CD8-positive, alpha-beta memory T cell (primary cell): ENCODE measurements at regions not wholly inside any gene's neighbourhood (a gene's known extent, or its start where the extent isn't known, plus 50 kb on each side); places are given as distances from the start of the nearest gene placed in this dataset.

ENCODE experiments used
- CTCF ChIA-PET: fragments of 350-600 bp; sonication (Branson Sonifier 250); formaldehyde crosslinking; loops from one replicate; lab custom pipeline; 2021; ENCODE audit warnings: antibody characterized with exemption; lab: Charles Lee
- POLR2A ChIA-PET: fragments of 350-600 bp; sonication (Branson Sonifier 250); formaldehyde crosslinking; loops from one replicate; lab custom pipeline; 2021; ENCODE audit warnings: antibody characterized with exemption; lab: Charles Lee
- DNase-seq, 5 donors: peaks; one replicate each; pipeline versions ENCODE4 v3.0.0 to v3.0.0-alpha.2; 2020 to 2022; ENCODE audit warnings: mixed read lengths in 1 of 5
- H3K27ac ChIP-seq: one replicate; pipeline ENCODE4 v1.7.0; 2013; ENCODE audit warnings: low read depth, mild to moderate bottlenecking, low read length, moderate library complexity
- H3K27me3 ChIP-seq: 2 replicates; pipeline ENCODE4 v1.7.0; 2013; ENCODE audit warnings: low read length, mild to moderate bottlenecking; ENCODE audit not compliant: insufficient read depth, poor library complexity, severe bottlenecking
- H3K36me3 ChIP-seq: 2 replicates; pipeline ENCODE4 v1.7.0; 2013; ENCODE audit warnings: mild to moderate bottlenecking, low read length, moderate library complexity; ENCODE audit not compliant: insufficient read depth
- H3K4me1 ChIP-seq: 2 replicates; pipeline ENCODE4 v1.7.0; 2013; ENCODE audit warnings: mild to moderate bottlenecking, low read length, moderate library complexity; ENCODE audit not compliant: insufficient read depth
- H3K4me3 ChIP-seq: 2 replicates; pipeline ENCODE4 v1.7.0; 2013; ENCODE audit warnings: mild to moderate bottlenecking, low read length
- H3K9me3 ChIP-seq: 2 replicates; pipeline ENCODE4 v1.7.0; 2013; ENCODE audit warnings: mild to moderate bottlenecking, low read length
- H3K27ac Mint-ChIP-seq, 8 donors: one replicate each; pipeline ENCODE4 v1.8.0; 2020 to 2021; ENCODE audit warnings: mixed read lengths in 8 of 8, mild to moderate bottlenecking in 6 of 8, inconsistent platforms in 3 of 8, moderate library complexity in 3 of 8
- H3K27me3 Mint-ChIP-seq, 2 donors: one replicate each; pipeline ENCODE4 v1.8.0; 2020 to 2021; ENCODE audit warnings: mixed read lengths in 2 of 2, mild to moderate bottlenecking in 1 of 2, moderate library complexity in 1 of 2
- H3K36me3 Mint-ChIP-seq, 3 donors: one replicate each; pipeline ENCODE4 v1.8.0; 2020 to 2021; ENCODE audit warnings: mixed read lengths in 3 of 3, inconsistent platforms in 1 of 3, mild to moderate bottlenecking in 1 of 3
- H3K4me1 Mint-ChIP-seq, 3 donors: one replicate each; pipeline ENCODE4 v1.8.0; 2020 to 2021; ENCODE audit warnings: mixed read lengths in 3 of 3, inconsistent platforms in 1 of 3, mild to moderate bottlenecking in 1 of 3
- H3K4me3 Mint-ChIP-seq, 7 donors: one replicate each; pipeline ENCODE4 v1.8.0; 2020 to 2021; ENCODE audit warnings: mixed read lengths in 7 of 7, mild to moderate bottlenecking in 6 of 7, moderate library complexity in 4 of 7, inconsistent platforms in 2 of 7
- H3K9me3 Mint-ChIP-seq, 5 donors: one replicate each; pipeline ENCODE4 v1.8.0; 2020 to 2022; ENCODE audit warnings: mixed read lengths in 5 of 5, mild to moderate bottlenecking in 3 of 5, moderate library complexity in 2 of 5, inconsistent platforms in 1 of 5

DNA sequence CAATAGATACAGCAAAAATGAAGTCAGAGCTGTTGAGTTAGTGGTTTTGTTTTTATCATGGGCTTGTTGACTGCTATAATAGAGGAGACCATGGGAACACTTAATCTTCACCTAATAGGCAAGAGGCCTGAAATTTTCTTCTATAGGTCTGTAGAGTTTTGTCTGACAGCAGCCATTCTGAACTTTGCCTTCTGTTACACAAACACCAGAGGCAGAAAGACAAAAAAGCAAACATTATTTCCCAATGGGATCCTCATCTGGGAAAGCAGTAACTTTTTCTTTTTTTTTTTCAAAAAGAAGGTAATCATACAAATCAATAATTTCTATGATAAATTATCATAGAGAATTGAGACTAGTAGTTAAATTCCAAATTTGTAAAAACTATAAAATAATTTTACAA is 494.1 kb downstream of the TOX3 start:
- no peaks in the 10 kb centered on the region for H3K4me1 Mint-ChIP-seq
- no peaks in the 10 kb centered on the region for H3K9me3 ChIP-seq
- DNase-seq: no peak

DNA sequence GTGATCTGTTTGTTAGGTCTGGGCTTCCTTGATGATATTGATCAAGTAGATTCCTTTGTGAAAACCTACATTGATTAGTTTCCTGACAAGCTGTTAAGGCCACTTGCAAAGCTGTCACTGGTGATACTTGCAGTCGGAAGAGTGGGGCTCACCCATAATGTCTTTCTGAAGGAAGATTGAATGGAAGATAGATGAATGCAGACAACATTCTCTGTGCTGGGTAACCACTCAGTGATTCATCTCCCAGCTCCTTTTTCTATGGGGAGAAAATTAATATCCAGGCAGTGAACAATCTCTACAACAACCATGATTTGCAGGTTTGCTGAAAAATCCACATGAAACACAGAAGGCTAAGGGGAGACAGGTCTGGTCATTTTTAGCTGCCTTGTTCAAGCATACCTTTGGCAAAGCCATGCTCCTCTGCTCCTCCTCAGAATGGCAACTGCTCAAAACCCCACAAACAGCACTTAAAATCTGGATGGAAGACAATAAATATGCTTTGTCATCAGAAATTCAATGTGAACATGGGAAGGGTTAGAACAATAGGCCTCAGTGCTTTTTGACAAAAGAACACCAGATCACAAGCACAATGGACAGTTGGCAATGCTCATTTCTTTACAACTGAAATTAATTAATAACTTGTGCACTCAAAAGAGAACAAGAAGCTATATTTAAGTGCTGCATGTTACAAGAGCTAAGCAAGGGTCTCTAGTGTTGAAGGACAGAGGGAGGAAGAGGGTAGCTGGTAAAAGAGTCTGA is 495.4 kb downstream of the TOX3 start:
- POLR2A ChIA-PET: no interaction called here
- no peak overlapping the region for H3K4me3 Mint-ChIP-seq
- no peak for DNase-seq
- H3K9me3 ChIP-seq: peaks cover 5% of the 10 kb centered on the region
- H3K36me3 ChIP-seq: no peaks in the 10 kb centered on the region
- H3K27me3 ChIP-seq: no peaks in the 10 kb centered on the region
- H3K36me3 Mint-ChIP-seq: no peaks in the 10 kb centered on the region
- CTCF ChIA-PET: no interaction called here
- H3K4me1 ChIP-seq: no peaks in the 10 kb centered on the region
- H3K4me1 Mint-ChIP-seq: no peaks in the 10 kb centered on the region
- H3K27me3 Mint-ChIP-seq: peaks cover 0 to 2% of the 10 kb centered on the region in 2 donors
- no peak overlapping the region for H3K4me3 ChIP-seq
- H3K27ac Mint-ChIP-seq: no peak overlapping the region
- peaks cover 6 to 25% (median 11%) of the 10 kb centered on the region in 5 donors for H3K9me3 Mint-ChIP-seq
- no peak overlapping the region for H3K27ac ChIP-seq

More for the DNA sequence above, 494.1 kb downstream of the TOX3 start:
- Histone ChIP-seq H3K27ac (no peak overlapping the region), H3K27me3 (no peaks in the 10 kb centered on the region), H3K36me3 (no peaks in the 10 kb centered on the region), H3K4me3 (no peak overlapping the region), H3K4me1 (no peaks in the 10 kb centered on the region)
- H3K4me3 Mint-ChIP-seq: no peak overlapping the region
- peaks cover 3 to 18% (median 4%) of the 10 kb centered on the region in 5 donors for H3K9me3 Mint-ChIP-seq
- CTCF ChIA-PET: no interaction called here
- H3K27me3 Mint-ChIP-seq: peaks cover 0 to 1% of the 10 kb centered on the region in 2 donors
- H3K36me3 Mint-ChIP-seq: no peaks in the 10 kb centered on the region
- POLR2A ChIA-PET: no interaction called here
- H3K27ac Mint-ChIP-seq: no peak overlapping the region

DNA sequence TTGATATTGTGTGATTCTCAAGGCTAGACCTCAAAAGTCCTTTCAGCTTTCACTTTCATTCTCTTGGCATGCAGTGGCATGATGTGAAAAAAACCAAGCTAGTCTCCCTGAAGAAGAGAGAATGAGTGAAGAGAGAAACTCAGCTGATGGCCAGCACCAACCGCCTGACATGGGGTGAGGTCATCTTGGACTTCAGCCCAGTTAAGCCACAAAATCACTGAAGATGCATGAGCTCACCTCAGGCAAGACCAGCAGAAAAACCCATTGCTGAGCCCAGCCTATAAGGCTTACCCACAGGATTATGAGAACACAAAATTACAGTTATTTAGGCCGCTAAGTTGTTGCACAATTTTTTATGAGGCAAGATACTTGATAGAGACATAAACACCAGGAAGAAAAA is 496.5 kb downstream of the TOX3 start:
- Histone ChIP-seq H3K27ac (no peak overlapping the region), H3K36me3 (no peaks in the 10 kb centered on the region), H3K9me3 (peaks cover 8% of the 10 kb centered on the region), H3K27me3 (no peaks in the 10 kb centered on the region), H3K4me3 (no peak overlapping the region), H3K4me1 (no peaks in the 10 kb centered on the region)
- Mint-ChIP-seq H3K4me1 (no peaks in the 10 kb centered on the region), H3K9me3 (peaks cover 9 to 33% (median 14%) of the 10 kb centered on the region in 5 donors), H3K36me3 (no peaks in the 10 kb centered on the region), H3K4me3 (no peak overlapping the region), H3K27ac (no peak overlapping the region), H3K27me3 (peaks cover 0 to 5% of the 10 kb centered on the region in 2 donors)
- DNase-seq: no peak
- ChIA-PET CTCF (no interaction called here), POLR2A (no interaction called here)

DNA sequence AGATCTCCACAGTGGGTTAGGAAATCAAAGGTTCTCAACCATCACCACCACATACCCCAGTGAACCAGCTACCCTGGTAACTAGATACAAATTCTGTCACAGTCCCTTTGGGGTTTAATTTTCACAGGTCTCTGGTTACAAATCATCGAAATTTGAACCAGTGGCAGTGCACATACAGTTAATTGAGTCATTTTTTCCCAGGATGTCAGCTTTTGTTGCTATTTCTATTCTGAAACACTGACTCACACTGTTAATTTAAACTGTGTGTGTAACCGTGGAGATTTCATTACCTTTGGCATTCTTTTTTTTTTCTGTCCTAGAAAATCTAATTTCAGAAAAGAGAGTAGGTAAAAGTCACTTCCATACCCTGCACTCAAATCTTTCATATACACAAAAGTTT is 511.5 kb downstream of the TOX3 start:
- H3K4me3 ChIP-seq: no peak overlapping the region
- H3K4me3 Mint-ChIP-seq: no peak overlapping the region
- no peaks in the 10 kb centered on the region for H3K27me3 Mint-ChIP-seq
- no peak overlapping the region for H3K27ac Mint-ChIP-seq
- H3K4me1 ChIP-seq: no peaks in the 10 kb centered on the region
- no peaks in the 10 kb centered on the region for H3K9me3 ChIP-seq
- CTCF ChIA-PET: no interaction called here
- POLR2A ChIA-PET: no interaction called here
- H3K36me3 ChIP-seq: no peaks in the 10 kb centered on the region
- no peaks in the 10 kb centered on the region for H3K27me3 ChIP-seq
- no peaks in the 10 kb centered on the region for H3K4me1 Mint-ChIP-seq
- peaks cover 0 to 7% (median 5%) of the 10 kb centered on the region in 5 donors for H3K9me3 Mint-ChIP-seq
- no peak for DNase-seq
- no peaks in the 10 kb centered on the region for H3K36me3 Mint-ChIP-seq
- no peak overlapping the region for H3K27ac ChIP-seq

DNA sequence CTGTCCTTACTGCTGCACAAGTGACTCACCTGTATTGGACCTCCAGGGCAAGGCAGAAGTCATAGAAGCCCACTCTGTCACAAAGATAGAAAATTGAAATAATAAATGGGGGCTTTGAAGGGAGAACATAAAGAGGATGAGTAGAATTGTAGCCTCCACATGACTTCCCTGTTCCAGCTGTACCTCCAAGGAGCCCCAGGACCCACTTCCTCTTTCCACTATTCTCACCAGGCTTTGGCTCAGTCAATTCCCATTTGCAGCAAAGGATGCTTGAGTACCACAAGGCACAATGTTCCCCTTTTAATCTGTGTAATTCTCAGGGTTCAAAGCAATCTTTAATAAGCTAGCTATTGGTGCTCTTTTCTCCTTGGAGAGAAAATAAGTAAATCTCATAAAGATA is 512.1 kb downstream of the TOX3 start:
- Histone ChIP-seq H3K4me1 (no peaks in the 10 kb centered on the region), H3K27me3 (no peaks in the 10 kb centered on the region), H3K9me3 (no peaks in the 10 kb centered on the region), H3K27ac (no peak overlapping the region), H3K36me3 (no peaks in the 10 kb centered on the region), H3K4me3 (no peak overlapping the region)
- H3K4me3 Mint-ChIP-seq: no peak overlapping the region
- H3K27ac Mint-ChIP-seq: no peak overlapping the region
- peaks cover 4 to 6% (median 5%) of the 10 kb centered on the region in 5 donors for H3K9me3 Mint-ChIP-seq
- H3K4me1 Mint-ChIP-seq: no peaks in the 10 kb centered on the region
- POLR2A ChIA-PET: no interaction called here
- no peaks in the 10 kb centered on the region for H3K27me3 Mint-ChIP-seq
- H3K36me3 Mint-ChIP-seq: no peaks in the 10 kb centered on the region
- CTCF ChIA-PET: no interaction called here
- no peak for DNase-seq

DNA sequence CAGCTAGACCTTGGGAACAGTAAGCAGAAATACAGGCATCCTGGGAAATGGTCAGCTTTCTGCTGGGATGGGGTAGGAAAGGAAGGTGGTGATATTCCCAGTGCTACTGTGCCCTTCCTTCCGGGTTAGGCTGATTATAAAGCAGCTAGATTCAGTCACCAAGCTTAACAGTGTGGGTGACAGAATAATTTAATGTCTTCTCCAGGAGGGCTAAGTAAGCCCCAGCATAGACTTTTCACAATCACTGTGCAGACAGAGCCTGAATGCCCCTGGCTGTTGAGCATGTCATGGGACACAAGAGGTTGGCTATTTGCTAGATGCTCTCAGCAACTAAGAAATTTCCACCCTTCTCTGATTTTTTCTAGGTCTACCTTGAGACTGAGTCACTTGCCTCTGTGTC is 513.0 kb downstream of the TOX3 start:
- Histone ChIP-seq H3K36me3 (no peaks in the 10 kb centered on the region), H3K4me3 (no peak overlapping the region), H3K27me3 (no peaks in the 10 kb centered on the region), H3K4me1 (no peaks in the 10 kb centered on the region), H3K27ac (no peak overlapping the region), H3K9me3 (no peaks in the 10 kb centered on the region)
- Mint-ChIP-seq H3K9me3 (peaks cover 4 to 9% (median 6%) of the 10 kb centered on the region in 5 donors), H3K4me3 (no peak overlapping the region), H3K4me1 (no peaks in the 10 kb centered on the region), H3K27ac (no peak overlapping the region), H3K36me3 (no peaks in the 10 kb centered on the region), H3K27me3 (no peaks in the 10 kb centered on the region)
- no peak for DNase-seq
- ChIA-PET CTCF (no interaction called here), POLR2A (no interaction called here)

DNA sequence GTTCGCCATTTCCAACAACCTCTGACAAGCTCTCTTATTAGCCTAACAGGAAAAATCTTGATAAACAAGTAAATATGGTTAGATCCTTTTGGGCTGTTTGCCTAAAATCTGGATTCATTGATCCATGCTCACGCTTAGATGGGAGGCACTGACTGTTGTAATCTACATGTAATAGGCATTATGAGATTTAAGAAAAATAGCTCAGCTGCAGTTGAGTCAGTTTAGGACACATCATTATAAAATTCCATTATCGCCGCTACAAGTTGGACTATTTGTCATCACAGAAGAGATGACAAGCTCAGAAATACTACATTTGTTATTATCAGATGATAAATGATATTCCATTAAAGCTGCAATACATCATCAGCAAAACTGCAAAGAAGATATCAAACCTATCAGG is 524.0 kb downstream of the TOX3 start:
- Mint-ChIP-seq H3K4me3 (no peak overlapping the region), H3K27ac (no peak overlapping the region), H3K9me3 (peaks cover 0 to 10% (median 2%) of the 10 kb centered on the region in 5 donors), H3K36me3 (no peaks in the 10 kb centered on the region), H3K27me3 (no peaks in the 10 kb centered on the region), H3K4me1 (no peaks in the 10 kb centered on the region)
- H3K36me3 ChIP-seq: no peaks in the 10 kb centered on the region
- H3K4me3 ChIP-seq: no peak overlapping the region
- H3K27ac ChIP-seq: no peak overlapping the region
- no peaks in the 10 kb centered on the region for H3K4me1 ChIP-seq
- CTCF ChIA-PET: no interaction called here
- DNase-seq: no peak
- no peaks in the 10 kb centered on the region for H3K27me3 ChIP-seq
- no peaks in the 10 kb centered on the region for H3K9me3 ChIP-seq
- POLR2A ChIA-PET: no interaction called here

DNA sequence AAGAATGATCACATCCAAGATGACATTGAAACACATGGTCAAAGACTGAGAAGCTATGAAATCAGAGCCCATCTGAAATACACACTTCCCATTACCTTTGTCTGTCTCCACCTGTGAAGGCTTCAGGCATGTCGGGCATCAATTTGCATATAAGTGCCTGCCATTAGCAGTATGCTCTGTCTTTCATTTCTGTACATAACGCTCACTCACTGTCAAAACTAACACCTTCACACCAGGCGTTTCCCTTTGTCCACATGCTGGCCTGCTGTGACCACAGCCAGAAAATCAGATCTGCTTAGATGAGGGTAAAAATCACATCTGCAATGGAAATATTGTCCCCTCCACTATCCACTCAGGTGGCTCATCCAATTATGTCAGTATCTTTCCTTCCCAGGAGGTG is 524.8 kb downstream of the TOX3 start:
- Mint-ChIP-seq H3K4me1 (no peaks in the 10 kb centered on the region), H3K9me3 (peaks cover 0 to 9% (median 6%) of the 10 kb centered on the region in 5 donors), H3K27ac (no peak overlapping the region), H3K4me3 (no peak overlapping the region), H3K36me3 (peaks cover 0 to 5% (median 0%) of the 10 kb centered on the region in 3 donors), H3K27me3 (no peaks in the 10 kb centered on the region)
- H3K27ac ChIP-seq: no peak overlapping the region
- H3K36me3 ChIP-seq: no peaks in the 10 kb centered on the region
- no peak overlapping the region for H3K4me3 ChIP-seq
- no peaks in the 10 kb centered on the region for H3K9me3 ChIP-seq
- no peak for DNase-seq
- H3K4me1 ChIP-seq: no peaks in the 10 kb centered on the region
- ChIA-PET POLR2A (no interaction called here), CTCF (no interaction called here)
- H3K27me3 ChIP-seq: no peaks in the 10 kb centered on the region
